H1 (cell line): ENCODE measurements at regions not wholly inside any gene's neighbourhood (a gene's known extent, or its start where the extent isn't known, plus 50 kb on each side); places are given as distances from the start of the nearest gene placed in this dataset.

Experiments
- CTCF ChIA-PET: fragments of 300-600 bp; sonication (Branson Sonifier 250); formaldehyde crosslinking; loops from one replicate; lab custom pipeline; 2021; ENCODE audit not compliant: partially characterized antibody; lab: Charles Lee
- POLR2A ChIA-PET: fragments of 300-600 bp; sonication (Branson Sonifier 250); formaldehyde crosslinking; loops from one replicate; lab custom pipeline; 2021; ENCODE audit warnings: inconsistent platforms; ENCODE audit not compliant: partially characterized antibody; lab: Charles Lee
- DNase-seq, 2 experiments: peaks; one replicate each; pipeline versions ENCODE4 v3.0.0 to v3.0.0-alpha.2; 2010 to 2022; ENCODE audit warnings: low spot score in 2 of 2, low read depth in 1 of 2, mixed read lengths in 1 of 2
- FAIRE-seq: peaks from 2 replicates; lab custom pipeline; 2011; peaks lifted over from hg19 to GRCh38; lab: Jason Lieb, UNC
- H2AFZ ChIP-seq: 2 replicates; pipeline ENCODE4 v1.8.1; 2012; ENCODE audit warnings: low read length, inconsistent platforms
- H2AK5ac ChIP-seq: 2 replicates; pipeline ENCODE4 v1.6.1; 2013; ENCODE audit warnings: low read depth, low read length
- H2BK120ac ChIP-seq: replicated peaks from 2 replicates; pipeline ENCODE3; 2013; ENCODE audit warnings: low read depth, low read length, inconsistent platforms
- H2BK12ac ChIP-seq: 2 replicates; pipeline ENCODE4 v1.6.1; 2013; ENCODE audit warnings: low read depth, low read length
- H2BK15ac ChIP-seq: 2 replicates; pipeline ENCODE4 v1.6.1; 2013; ENCODE audit warnings: low read length
- H2BK20ac ChIP-seq: 2 replicates; pipeline ENCODE4 v1.6.1; 2013; ENCODE audit warnings: low read length
- H2BK5ac ChIP-seq: 2 replicates; pipeline ENCODE4 v1.6.1; 2013; ENCODE audit warnings: low read depth, low read length
- H3K14ac ChIP-seq: 2 replicates; pipeline ENCODE4 v1.6.1; 2013; ENCODE audit warnings: inconsistent platforms; ENCODE audit not compliant: insufficient read length
- H3K18ac ChIP-seq: 2 replicates; pipeline ENCODE4 v1.6.1; 2013; ENCODE audit warnings: low read length; ENCODE audit errors: extremely low read depth
- H3K23ac ChIP-seq: 2 replicates; pipeline ENCODE4 v1.6.1; 2013; ENCODE audit warnings: inconsistent platforms; ENCODE audit not compliant: insufficient read length
- H3K23me2 ChIP-seq: 2 replicates; pipeline ENCODE4 v1.6.1; 2013; ENCODE audit warnings: low read depth, low read length
- H3K27ac ChIP-seq: 2 replicates; pipeline ENCODE4 v1.6.1; 2011; ENCODE audit warnings: low read depth, low read length, inconsistent platforms
- H3K27me3 ChIP-seq, 4 experiments: replicated peaks in 1 of 4; 1 replicate in 1 of 4; 2 replicates in 3 of 4; pipeline versions ENCODE4 v1.6.1 to v1.8.1; 2011 to 2013; ENCODE audit warnings: low read length in 3 of 4, mild to moderate bottlenecking in 3 of 4, inconsistent platforms in 2 of 4, mixed read lengths in 2 of 4, moderate library complexity in 1 of 4; ENCODE audit not compliant: control insufficient read depth in 3 of 4, insufficient read depth in 3 of 4; ENCODE audit errors: extremely low read depth in 1 of 4
- H3K36me3 ChIP-seq, 4 experiments: 2 replicates each; pipeline versions ENCODE4 v1.6.1 to v1.8.1; 2011 to 2013; ENCODE audit warnings: mild to moderate bottlenecking in 4 of 4, low read length in 3 of 4, moderate library complexity in 2 of 4, control low read depth in 1 of 4, inconsistent platforms in 1 of 4; ENCODE audit not compliant: insufficient read depth in 4 of 4, control insufficient read depth in 2 of 4
- H3K4ac ChIP-seq: replicated peaks from 2 replicates; pipeline ENCODE3; 2013; ENCODE audit warnings: low read length, low read depth, mixed read lengths, inconsistent platforms; ENCODE audit not compliant: insufficient read length
- H3K4me1 ChIP-seq, 4 experiments: replicated peaks in 1 of 4; 1 replicate in 1 of 4; 2 replicates in 3 of 4; pipeline versions ENCODE4 v1.6.1 to v1.8.1; 2011 to 2013; ENCODE audit warnings: low read length in 3 of 4, inconsistent platforms in 2 of 4, mixed read lengths in 1 of 4; ENCODE audit not compliant: insufficient read depth in 4 of 4, control insufficient read depth in 3 of 4
- H3K4me2 ChIP-seq, 2 experiments: 2 replicates each; pipeline versions ENCODE4 v1.6.1 to v1.8.1; 2011 to 2013; ENCODE audit warnings: low read depth in 2 of 2, low read length in 2 of 2, control low read depth in 1 of 2, inconsistent platforms in 1 of 2, mild to moderate bottlenecking in 1 of 2; ENCODE audit not compliant: insufficient read depth in 1 of 2
- H3K4me3 ChIP-seq, 4 experiments: fragments of 200-600, 300-600 bp in 1 of 4; sonication (generic), shearing (Covaris generic), sonication (Bioruptor Twin) in 1 of 4; 2 replicates each; pipeline versions ENCODE4 v1.5.1 to v1.8.1; 2011 to 2016; ENCODE audit warnings: low read length in 4 of 4, low read depth in 3 of 4, control low read depth in 2 of 4, inconsistent platforms in 2 of 4, mild to moderate bottlenecking in 2 of 4, mixed read lengths in 1 of 4, moderate library complexity in 1 of 4; ENCODE audit not compliant: insufficient read depth in 2 of 4; ENCODE audit errors: extremely low read depth in 1 of 4
- H3K56ac ChIP-seq: replicated peaks from 2 replicates; pipeline ENCODE3; 2013; ENCODE audit warnings: low read depth, mild to moderate bottlenecking, mixed read lengths, low read length, inconsistent platforms; ENCODE audit not compliant: insufficient read length
- H3K79me1 ChIP-seq: 2 replicates; pipeline ENCODE4 v1.6.1; 2013; ENCODE audit warnings: low read depth, low read length, control low read depth
- H3K79me2 ChIP-seq, 2 experiments: 2 replicates each; pipeline versions ENCODE4 v1.6.1 to v1.8.1; 2012 to 2013; ENCODE audit warnings: low read length in 2 of 2, mild to moderate bottlenecking in 2 of 2, inconsistent platforms in 1 of 2; ENCODE audit not compliant: insufficient read depth in 2 of 2, control insufficient read depth in 1 of 2
- H3K9ac ChIP-seq, 4 experiments: replicated peaks in 1 of 4; 1 replicate in 1 of 4; 2 replicates in 3 of 4; pipeline versions ENCODE4 v1.6.1 to v1.8.1; 2011 to 2013; ENCODE audit warnings: low read depth in 3 of 4, low read length in 3 of 4, control low read depth in 2 of 4, mild to moderate bottlenecking in 2 of 4, moderate library complexity in 2 of 4, inconsistent platforms in 1 of 4; ENCODE audit errors: extremely low read depth in 1 of 4
- H3K9me3 ChIP-seq, 2 experiments: 2 replicates each; pipeline versions ENCODE4 v1.6.1 to v1.8.1; 2012 to 2013; ENCODE audit warnings: mild to moderate bottlenecking in 2 of 2, moderate library complexity in 2 of 2, control low read depth in 1 of 2, inconsistent platforms in 1 of 2, low read depth in 1 of 2, low read length in 1 of 2, mixed read lengths in 1 of 2; ENCODE audit not compliant: insufficient read depth in 2 of 2
- H4K20me1 ChIP-seq, 2 experiments: replicated peaks in 1 of 2; 2 replicates each; pipeline versions ENCODE3 to v1.8.1; 2011 to 2013; ENCODE audit warnings: inconsistent platforms in 2 of 2, low read length in 2 of 2, mild to moderate bottlenecking in 1 of 2; ENCODE audit not compliant: insufficient read depth in 2 of 2, control insufficient read depth in 1 of 2
- H4K5ac ChIP-seq: 2 replicates; pipeline ENCODE4 v1.6.1; 2013; ENCODE audit warnings: low read length, low read depth, mixed read lengths, inconsistent platforms; ENCODE audit not compliant: insufficient read length
- H4K8ac ChIP-seq: 2 replicates; pipeline ENCODE4 v1.8.0; 2013; ENCODE audit warnings: mild to moderate bottlenecking, moderate library complexity, low read length, inconsistent platforms; ENCODE audit not compliant: insufficient read depth; ENCODE audit errors: extremely low read depth
- H4K91ac ChIP-seq: replicated peaks from 2 replicates; pipeline ENCODE3; 2013; ENCODE audit warnings: low read length, mixed read lengths, inconsistent platforms; ENCODE audit not compliant: insufficient read length
- BACH1 ChIP-seq: IDR thresholded peaks from 2 replicates; pipeline ENCODE4 v1.6.1; 2012; ENCODE audit warnings: low read length, improper control_type of control experiment
- BCL11A ChIP-seq, 2 experiments: IDR thresholded peaks; one replicate each; pipeline ENCODE4 v1.6.1; 2011; ENCODE audit warnings: low read depth in 2 of 2, low read length in 2 of 2, mild to moderate bottlenecking in 2 of 2
- E2F6 ChIP-seq: IDR thresholded peaks from 2 replicates; pipeline ENCODE4 v1.6.1; 2012; ENCODE audit warnings: inconsistent platforms
- EP300 ChIP-seq, 2 experiments: IDR thresholded peaks; 1 replicate in 1 of 2; 2 replicates in 1 of 2; pipeline ENCODE4 v1.6.1; 2011 to 2012; ENCODE audit warnings: low read depth in 2 of 2, low read length in 2 of 2, mild to moderate bottlenecking in 2 of 2, borderline replicate concordance in 1 of 2, inconsistent platforms in 1 of 2, moderate library complexity in 1 of 2
- NANOG ChIP-seq: IDR thresholded peaks from 2 replicates; pipeline ENCODE4 v1.6.1; 2011; ENCODE audit warnings: low read length, low read depth, mild to moderate bottlenecking, inconsistent platforms; ENCODE audit not compliant: insufficient read depth, poor library complexity, severe bottlenecking
- PHF8 ChIP-seq: fragments of 200-600 bp; sonication (generic); conservative IDR thresholded peaks from 2 replicates; pipeline ENCODE4 v1.7.1; 2012; ENCODE audit warnings: low read depth, mild to moderate bottlenecking, inconsistent platforms, low read length, moderate library complexity
- POLR2A ChIP-seq, 2 experiments: IDR thresholded peaks; 1 replicate in 1 of 2; 2 replicates in 1 of 2; pipeline ENCODE4 v1.6.1; 2011; ENCODE audit warnings: low read depth in 2 of 2, low read length in 2 of 2, mild to moderate bottlenecking in 2 of 2; ENCODE audit errors: control extremely low read depth in 1 of 2
- RNF2 ChIP-seq: fragments of 200-900, 300-1000 bp; sonication (generic); IDR thresholded peaks from 2 replicates; pipeline ENCODE4 v1.7.1; 2016; ENCODE audit warnings: borderline replicate concordance, low read depth, mild to moderate bottlenecking, antibody characterized with exemption, low read length; ENCODE audit not compliant: poor library complexity, severe bottlenecking; ENCODE audit errors: missing control alignments
- RXRA ChIP-seq: IDR thresholded peaks from 2 replicates; pipeline ENCODE4 v1.6.1; 2011; ENCODE audit warnings: low read depth, mild to moderate bottlenecking, low read length, moderate library complexity; ENCODE audit not compliant: insufficient read depth
- TCF12 ChIP-seq: IDR thresholded peaks from 2 replicates; pipeline ENCODE4 v1.6.1; 2011; ENCODE audit warnings: low read depth, mild to moderate bottlenecking, low read length

GRCh38 chr9:119853126-119853525 lies 483.9 kb upstream of the BRINP1 start:
- Histone ChIP-seq H2BK15ac (no peak overlapping the region), H2BK12ac (no peak overlapping the region), H2BK20ac (no peak overlapping the region), H3K27me3 (no peaks in the 10 kb centered on the region), H3K79me2 (no peaks in the 10 kb centered on the region), H2AFZ (no peak overlapping the region), H3K56ac (no peak overlapping the region), H2BK120ac (no peak overlapping the region), H3K4me2 (no peak overlapping the region), H3K9me3 (no peaks in the 10 kb centered on the region), H2AK5ac (no peak overlapping the region), H2BK5ac (no peak overlapping the region), H3K79me1 (no peaks in the 10 kb centered on the region), H3K23ac (no peak overlapping the region), H3K4me3 (no peak overlapping the region), H3K4ac (no peak overlapping the region), H4K8ac (no peak overlapping the region), H4K20me1 (no peaks in the 10 kb centered on the region), H4K91ac (no peak overlapping the region), H3K27ac (no peak overlapping the region), H3K23me2 (no peaks in the 10 kb centered on the region), H3K9ac (no peak overlapping the region), H3K4me1 (no peaks in the 10 kb centered on the region), H3K14ac (no peak overlapping the region), H3K18ac (no peak overlapping the region), H4K5ac (no peak overlapping the region), H3K36me3 (no peaks in the 10 kb centered on the region)
- DNase-seq (no peak), FAIRE-seq (no peak)
- ChIA-PET POLR2A (no interaction called here), CTCF (interaction anchor here (0.6 kb wide), 1 partner anchor 74 kb away, joined by 3 read pairs; no protein-coding TSS in a partner anchor)
- TF ChIP-seq PHF8 (no peak), RXRA (no peak), POLR2A (IDR thresholded peaks at IDR 0.05; ENCODE audit: control extremely low read depth in 1 of 2, low read depth in 2 of 2, low read length in 2 of 2) (no peak), BCL11A (IDR thresholded peaks at IDR 0.05; ENCODE audit: low read depth in 2 of 2, low read length in 2 of 2) (no peak), BACH1 (no peak), TCF12 (no peak), NANOG (no peak), RNF2 (no peak), EP300 (IDR thresholded peaks at IDR 0.05; ENCODE audit: borderline replicate concordance in 1 of 2, low read depth in 2 of 2, low read length in 2 of 2) (no peak), E2F6 (no peak)
- TF ChIP-seq, all 59 proteins: peak for 0
